ENCODE measurements at regions not wholly inside any gene's neighbourhood (a gene's known extent, or its start where the extent isn't known, plus 50 kb on each side); places are given as distances from the start of the nearest gene placed in this dataset.

DNA sequence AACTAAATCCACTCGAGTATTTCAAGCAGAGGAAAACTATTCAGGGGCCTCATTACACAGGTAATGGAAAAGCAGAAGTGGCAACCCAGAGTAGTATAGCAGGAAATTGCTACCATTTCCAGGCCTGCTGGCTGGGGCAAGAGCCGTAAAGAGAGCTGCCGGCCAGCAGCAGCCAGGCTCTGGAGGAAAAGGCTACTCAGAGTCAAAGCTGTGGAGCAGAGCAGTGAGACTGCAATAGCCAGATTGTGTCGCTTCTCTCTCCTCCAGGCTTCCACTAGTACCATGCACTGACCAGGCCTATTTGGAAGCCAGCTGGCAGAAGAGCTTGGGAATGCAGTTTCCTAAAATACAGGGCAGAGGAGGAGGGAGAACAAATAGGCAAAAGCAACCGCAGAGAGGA, 155.5 kb downstream of the OMA1 start:
- TF ChIP-seq EZH2 (IDR thresholded peaks at IDR 0.05; ENCODE audit: borderline replicate concordance, insufficient read depth, low read depth, low read length, poor library complexity, severe bottlenecking), result no peak
- TF ChIP-seq CTCF (IDR thresholded peaks at IDR 0.05), result no peak
